Psoas muscle (tissue), 7 donors: ENCODE measurements at regions not wholly inside any gene's neighbourhood (a gene's known extent, or its start where the extent isn't known, plus 50 kb on each side); places are given as distances from the start of the nearest gene placed in this dataset.

Experiments
- ATAC-seq, 4 donors: fragments of 200-7000 bp; cut with Tn5 transposase; one replicate each; pipeline ENCODE4 v1.9.1; 2020; ENCODE audit warnings: moderate library complexity in 3 of 4, mild to moderate bottlenecking in 2 of 4
- DNase-seq, 2 donors: peaks; one replicate each; pipeline ENCODE4 v3.0.0-alpha.2; 2020
- H3K27ac ChIP-seq: fragments of 200-600 bp; one replicate; pipeline ENCODE4 v1.8.0; 2022
- H3K27me3 ChIP-seq, 3 donors: fragments of 200-600 bp in 1 of 3; one replicate each; pipeline versions ENCODE4 v1.6.1 to v1.8.0; 2013 to 2022; ENCODE audit warnings: low read length in 2 of 3, mild to moderate bottlenecking in 2 of 3, moderate library complexity in 1 of 3; ENCODE audit not compliant: insufficient read depth in 3 of 3
- H3K36me3 ChIP-seq, 2 donors: fragments of 200-600 bp in 1 of 2; one replicate each; pipeline versions ENCODE4 v1.6.1 to v1.8.0; 2013 to 2022; ENCODE audit warnings: low read depth in 1 of 2, mild to moderate bottlenecking in 1 of 2, moderate library complexity in 1 of 2; ENCODE audit not compliant: insufficient read depth in 1 of 2
- H3K4me1 ChIP-seq: fragments of 200-600 bp; one replicate; pipeline ENCODE4 v1.8.0; 2022
- H3K4me3 ChIP-seq: fragments of 200-600 bp; one replicate; pipeline ENCODE4 v1.8.0; 2022; ENCODE audit warnings: mild to moderate bottlenecking
- H3K9me3 ChIP-seq: fragments of 200-600 bp; one replicate; pipeline ENCODE4 v1.8.0; 2022
- WGBS, 3 donors: extraction: QIAGEN DNeasy Blood & Tissue Kit; methylation state at CpG; one replicate each; pipeline versions ENCODE4 v1.1.6 to v1.1.7; 2013; 5-methylcytosine and 5-hydroxymethylcytosine counted together
- intact Hi-C, 2 donors: fragments of 100-400 bp; cut with DNase I; formaldehyde crosslinking; loops; one replicate each; pipeline versions ENCODE4 v1.11.0 to v1.14.2; 2022
- TF ChIP-seq, protein P1 (sequence below): fragments of 200-600 bp; IDR thresholded peaks from one replicate; pipeline ENCODE4 v1.8.0; 2022; ENCODE audit warnings: antibody characterized with exemption
- donor health status: healthy with polysubstance abuse.
- donor health status: DM: no; HTN: no; CAD: no; lungs with moderate emphysema.
- donor health status: Bipolar disorder and iron deficiency.
- donor health status: healthy.
- donor health status: DM: yes; HTN: yes; CAD: no.
- donor health status: DM: no; HTN: no; CAD: no.
- donor health status: DM: yes; HTN: yes; CAD: no.

DNA sequence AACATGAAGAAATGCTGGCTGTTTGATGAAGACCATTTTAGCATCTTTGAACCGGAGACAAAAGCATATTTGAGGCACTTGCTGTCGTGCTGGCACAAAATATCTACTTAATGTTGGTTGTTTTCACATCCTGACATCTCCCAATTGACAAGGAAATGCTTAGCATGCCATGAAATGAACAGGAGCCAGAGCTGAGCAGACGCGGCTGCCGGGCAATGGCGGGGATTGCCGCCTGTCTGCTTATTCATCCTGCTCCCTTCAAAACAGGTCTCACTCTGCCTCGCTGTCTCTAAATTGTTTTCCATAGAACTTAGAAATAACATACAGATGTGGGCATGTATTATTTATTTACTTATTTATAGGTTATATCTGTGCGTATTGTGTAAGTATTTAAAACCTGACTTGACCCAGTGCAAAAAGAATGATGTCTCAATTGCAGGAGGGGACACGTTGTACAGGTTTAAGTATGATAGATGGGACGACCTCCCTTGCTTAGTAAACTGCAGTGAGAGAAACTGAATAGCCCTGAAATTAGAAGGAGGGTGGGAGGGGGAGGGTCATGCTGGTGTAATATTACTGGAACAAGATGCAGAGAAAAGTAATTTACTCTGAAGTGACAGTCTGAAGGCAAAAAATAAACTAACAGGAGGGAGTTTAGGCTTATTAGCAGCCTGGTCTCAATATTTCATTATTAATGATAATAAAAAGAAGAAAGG is 590.4 kb upstream of the PLXNA2 start:
- DNase-seq, result no peak
- TF ChIP-seq, protein P1, sequence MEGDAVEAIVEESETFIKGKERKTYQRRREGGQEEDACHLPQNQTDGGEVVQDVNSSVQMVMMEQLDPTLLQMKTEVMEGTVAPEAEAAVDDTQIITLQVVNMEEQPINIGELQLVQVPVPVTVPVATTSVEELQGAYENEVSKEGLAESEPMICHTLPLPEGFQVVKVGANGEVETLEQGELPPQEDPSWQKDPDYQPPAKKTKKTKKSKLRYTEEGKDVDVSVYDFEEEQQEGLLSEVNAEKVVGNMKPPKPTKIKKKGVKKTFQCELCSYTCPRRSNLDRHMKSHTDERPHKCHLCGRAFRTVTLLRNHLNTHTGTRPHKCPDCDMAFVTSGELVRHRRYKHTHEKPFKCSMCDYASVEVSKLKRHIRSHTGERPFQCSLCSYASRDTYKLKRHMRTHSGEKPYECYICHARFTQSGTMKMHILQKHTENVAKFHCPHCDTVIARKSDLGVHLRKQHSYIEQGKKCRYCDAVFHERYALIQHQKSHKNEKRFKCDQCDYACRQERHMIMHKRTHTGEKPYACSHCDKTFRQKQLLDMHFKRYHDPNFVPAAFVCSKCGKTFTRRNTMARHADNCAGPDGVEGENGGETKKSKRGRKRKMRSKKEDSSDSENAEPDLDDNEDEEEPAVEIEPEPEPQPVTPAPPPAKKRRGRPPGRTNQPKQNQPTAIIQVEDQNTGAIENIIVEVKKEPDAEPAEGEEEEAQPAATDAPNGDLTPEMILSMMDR, result no peak
- 11 to 13% (median 13%) methylated on average over 11 of the region's 11 CpGs for WGBS, 3 donors
- intact Hi-C loops, result no loop called here
- no peaks in the 10 kb centered on the region for H3K36me3 ChIP-seq
- H3K4me3 ChIP-seq, result no peak overlapping the region
- peaks cover 0 to 5% (median 0%) of the 10 kb centered on the region in 3 donors for H3K27me3 ChIP-seq
- H3K27ac ChIP-seq, result no peak overlapping the region
- H3K9me3 ChIP-seq, result no peaks in the 10 kb centered on the region
- no peak for ATAC-seq
- no peaks in the 10 kb centered on the region for H3K4me1 ChIP-seq

DNA sequence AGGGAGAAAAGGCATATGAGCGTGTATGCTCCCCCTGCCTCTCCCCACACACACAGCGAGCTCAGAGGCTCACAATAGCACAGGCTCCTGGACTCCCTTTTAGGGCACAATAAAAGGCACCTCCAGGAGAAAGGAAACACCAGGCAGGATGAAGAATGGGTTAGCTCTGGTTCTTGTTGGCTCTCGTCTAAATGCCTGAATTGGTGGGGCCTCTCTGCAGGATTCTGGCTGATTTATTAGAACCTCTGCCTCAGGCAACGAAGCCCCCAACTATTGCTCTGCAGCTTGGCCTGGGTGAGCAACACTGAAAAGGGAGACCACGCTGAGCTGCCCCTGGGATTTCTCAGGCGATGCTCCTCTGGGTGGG is 590.9 kb upstream of the PLXNA2 start:
- Histone ChIP-seq H3K27me3 (peaks cover 0 to 5% (median 0%) of the 10 kb centered on the region in 3 donors), H3K4me3 (no peak overlapping the region), H3K27ac (no peak overlapping the region), H3K36me3 (no peaks in the 10 kb centered on the region), H3K4me1 (no peaks in the 10 kb centered on the region), H3K9me3 (no peaks in the 10 kb centered on the region)
- no peak for DNase-seq
- 57 to 66% (median 57%) methylated on average over 6 of the region's 6 CpGs for WGBS, 3 donors
- intact Hi-C loops, result no loop called here
- TF ChIP-seq, protein P1, result no peak
- ATAC-seq, result no peak

DNA sequence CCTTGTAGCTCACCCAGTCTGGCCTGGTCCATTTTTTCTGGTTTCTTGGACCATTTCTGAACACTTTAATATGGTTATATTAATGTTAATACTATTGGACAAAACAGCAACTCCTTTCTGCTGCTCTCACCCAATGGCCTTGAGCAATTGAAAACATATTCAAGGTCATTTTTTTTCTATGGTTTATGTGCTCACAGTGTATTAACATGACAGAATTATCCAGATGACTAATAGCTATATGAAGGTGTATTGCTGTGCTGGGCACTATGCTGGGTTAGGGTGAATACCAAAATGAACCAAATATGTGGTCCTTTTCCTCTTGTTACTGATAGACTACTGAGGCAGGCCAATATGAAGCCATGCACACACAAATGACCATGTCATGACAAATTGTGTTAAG is 591.6 kb upstream of the PLXNA2 start:
- Histone ChIP-seq H3K36me3 (no peaks in the 10 kb centered on the region), H3K4me1 (no peaks in the 10 kb centered on the region), H3K27ac (no peak overlapping the region), H3K4me3 (no peak overlapping the region), H3K9me3 (no peaks in the 10 kb centered on the region), H3K27me3 (peaks cover 0 to 5% (median 0%) of the 10 kb centered on the region in 3 donors)
- ATAC-seq (no peak), DNase-seq (no peak)
- TF ChIP-seq, protein P1, result no peak
- intact Hi-C loops, result no loop called here

DNA sequence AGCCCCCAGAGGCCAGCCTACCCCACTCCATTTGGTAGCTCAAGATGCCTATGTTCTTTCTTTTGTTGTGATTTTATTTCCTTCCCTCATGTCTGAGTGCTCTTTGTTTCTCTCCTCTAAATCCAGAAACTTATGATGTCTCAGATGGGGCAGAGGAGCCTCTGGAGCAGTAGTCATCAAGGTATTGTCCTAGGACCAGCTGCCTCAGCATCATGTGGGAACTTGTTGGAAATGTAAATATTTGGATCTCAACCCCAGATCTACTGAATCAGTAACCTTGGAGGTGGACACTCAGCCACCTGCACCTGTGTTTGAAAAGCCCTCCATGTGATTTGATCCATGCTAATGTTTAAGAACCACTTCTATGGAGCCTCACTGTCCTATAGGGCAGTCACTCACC is 593.1 kb upstream of the PLXNA2 start:
- H3K36me3 ChIP-seq, result no peaks in the 10 kb centered on the region
- TF ChIP-seq, protein P1, result no peak
- ATAC-seq (no peak), DNase-seq (no peak)
- intact Hi-C loops, result no loop called here
- no peaks in the 10 kb centered on the region for H3K9me3 ChIP-seq
- H3K27me3 ChIP-seq, result peaks cover 0 to 5% (median 2%) of the 10 kb centered on the region in 3 donors
- no peaks in the 10 kb centered on the region for H3K4me1 ChIP-seq
- no peak overlapping the region for H3K27ac ChIP-seq
- H3K4me3 ChIP-seq, result no peak overlapping the region

DNA sequence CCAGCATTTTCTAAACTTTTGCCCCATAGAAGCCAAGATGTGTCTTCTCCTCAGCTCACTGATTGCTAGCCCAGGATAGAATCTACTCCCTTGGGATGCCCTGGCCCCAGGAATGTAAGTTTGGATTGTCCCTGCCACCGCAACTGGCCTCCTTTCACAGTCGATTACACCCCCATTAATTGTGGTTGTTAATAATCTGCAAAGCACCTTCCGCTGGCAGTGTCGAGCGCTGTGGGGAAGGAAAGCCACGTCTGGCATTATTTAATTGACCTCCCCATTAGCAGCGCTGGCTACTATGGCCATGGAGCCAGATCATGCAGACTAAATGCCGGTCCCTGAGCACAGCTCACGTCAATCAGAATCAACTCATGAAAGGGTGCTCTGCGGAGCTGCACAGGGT is 597.3 kb upstream of the PLXNA2 start:
- intact Hi-C loops, result no loop called here
- H3K27ac ChIP-seq, result no peak overlapping the region
- no peak for ATAC-seq
- TF ChIP-seq, protein P1, result no peak
- H3K36me3 ChIP-seq, result no peaks in the 10 kb centered on the region
- no peak overlapping the region for H3K4me3 ChIP-seq
- no peaks in the 10 kb centered on the region for H3K4me1 ChIP-seq
- H3K27me3 ChIP-seq, result peaks cover 0 to 2% (median 0%) of the 10 kb centered on the region in 3 donors
- no peak for DNase-seq
- H3K9me3 ChIP-seq, result no peaks in the 10 kb centered on the region
- WGBS, 3 donors, result 64 to 74% (median 69%) methylated on average over 10 of the region's 10 CpGs
